NB4 (cell line): ENCODE measurements at regions not wholly inside any gene's neighbourhood (a gene's known extent, or its start where the extent isn't known, plus 50 kb on each side); places are given as distances from the start of the nearest gene placed in this dataset.

Experiments used
- DNase-seq: peaks from one replicate; pipeline ENCODE4 v3.0.0; 2010; ENCODE audit warnings: low read depth
- H3K4me3 ChIP-seq: one replicate; pipeline ENCODE4 v1.5.1; 2011; ENCODE audit warnings: mild to moderate bottlenecking, low read depth, low read length, moderate library complexity
- CTCF ChIP-seq: IDR thresholded peaks from one replicate; pipeline ENCODE4 v1.5.1; 2012; ENCODE audit warnings: low read depth, low read length
- MAX ChIP-seq: IDR thresholded peaks from 2 replicates; pipeline ENCODE4 v1.6.1; 2011; ENCODE audit warnings: low read depth, low read length
- MYC ChIP-seq: IDR thresholded peaks from 2 replicates; pipeline ENCODE4 v1.6.1; 2011; ENCODE audit warnings: low read depth, low read length
- POLR2A ChIP-seq: IDR thresholded peaks from 2 replicates; pipeline ENCODE4 v1.6.1; 2011; ENCODE audit warnings: mild to moderate bottlenecking; ENCODE audit not compliant: insufficient read length; ENCODE audit errors: extremely low read depth

GRCh38 chr3:139095803-139096466, 51.2 kb upstream of the PRR23C start:
- no peak overlapping the region for H3K4me3 ChIP-seq
- TF ChIP-seq CTCF (no peak), MYC (no peak), POLR2A (no peak), MAX (no peak)
- DNase-seq = no peak

GRCh38 chr3:139096670-139097069, 52.0 kb upstream of the PRR23C start:
- TF ChIP-seq MAX = no peak
- no peak for TF ChIP-seq CTCF
- no peak for TF ChIP-seq POLR2A
- TF ChIP-seq MYC = no peak
- H3K4me3 ChIP-seq = no peak overlapping the region
- no peak for DNase-seq

GRCh38 chr3:139098391-139098790, 53.7 kb upstream of the PRR23C start:
- H3K4me3 ChIP-seq = no peak overlapping the region
- TF ChIP-seq MAX (no peak), POLR2A (no peak), MYC (no peak), CTCF (no peak)
- DNase-seq = no peak

- no peak for DNase-seq
- no peak overlapping the region for H3K4me3 ChIP-seq
- TF ChIP-seq MAX (no peak), CTCF (no peak), POLR2A (no peak)
Measured at GRCh38 chr3:139099968-139100817, 55.5 kb upstream of the PRR23C start.

GRCh38 chr3:139100821-139101220, 56.1 kb upstream of the PRR23C start:
- DNase-seq = no peak
- no peak overlapping the region for H3K4me3 ChIP-seq
- TF ChIP-seq CTCF (no peak), MAX (no peak), MYC (no peak), POLR2A (no peak)
